Stimulated activated CD8-positive, alpha-beta memory T cell treated with anti-CD3 and anti-CD28 coated beads, Interleukin-7, amount 100 ng/mL, for 4 hours (primary cell): ENCODE measurements at regions not wholly inside any gene's neighbourhood (a gene's known extent, or its start where the extent isn't known, plus 50 kb on each side); places are given as distances from the start of the nearest gene placed in this dataset.
"Not testable (repeated sequence)": the region's sequence is repeated elsewhere in the genome, so short reads cannot be mapped to it uniquely, and the experiment has no call there.

Experiments used
- DNase-seq, 2 donors: peaks; one replicate each; pipeline ENCODE4 v3.0.0-alpha.2; 2020; ENCODE audit warnings: low read depth in 2 of 2

GRCh38 chr3:34876997-34877396 lies 762.3 kb upstream of the ARPP21 start:
- DNase-seq: no peak

- no peak for DNase-seq
Measured at GRCh38 chr3:34878488-34878887, 760.8 kb upstream of the ARPP21 start.

- DNase-seq: no peak
Measured at GRCh38 chr3:34881026-34881425, 758.3 kb upstream of the ARPP21 start.

GRCh38 chr3:34882764-34883163 lies 756.6 kb upstream of the ARPP21 start:
- DNase-seq: no peak

GRCh38 chr3:34884007-34884406 lies 755.3 kb upstream of the ARPP21 start:
- no peak for DNase-seq

GRCh38 chr3:34886443-34886842 lies 752.9 kb upstream of the ARPP21 start:
- DNase-seq: no peak

- no peak for DNase-seq
Measured at GRCh38 chr3:34889641-34890040, 749.7 kb upstream of the ARPP21 start.

- DNase-seq: no peak
Measured at GRCh38 chr3:34890247-34890646, 749.1 kb upstream of the ARPP21 start.

GRCh38 chr3:34891941-34892340 lies 747.4 kb upstream of the ARPP21 start:
- no peak for DNase-seq

- no peak for DNase-seq
Measured at GRCh38 chr3:34895841-34896240, 743.5 kb upstream of the ARPP21 start.

- not testable (repeated sequence) for DNase-seq
Measured at GRCh38 chr3:34909679-34910078, 729.6 kb upstream of the ARPP21 start.

GRCh38 chr3:34919025-34919424 lies 720.3 kb upstream of the ARPP21 start:
- DNase-seq: no peak

- DNase-seq: no peak
Measured at GRCh38 chr3:34920806-34921205, 718.5 kb upstream of the ARPP21 start.

- no peak for DNase-seq
Measured at GRCh38 chr3:34924961-34925360, 714.4 kb upstream of the ARPP21 start.

- DNase-seq: no peak
Measured at GRCh38 chr3:34925851-34926250, 713.5 kb upstream of the ARPP21 start.

- DNase-seq: no peak
Measured at GRCh38 chr3:34929036-34929435, 710.3 kb upstream of the ARPP21 start.

GRCh38 chr3:34934660-34935059 lies 704.7 kb upstream of the ARPP21 start:
- DNase-seq: no peak

- no peak for DNase-seq
Measured at GRCh38 chr3:34938784-34939183, 700.5 kb upstream of the ARPP21 start.

GRCh38 chr3:34942256-34942655 lies 697.1 kb upstream of the ARPP21 start:
- DNase-seq: no peak

- no peak for DNase-seq
Measured at GRCh38 chr3:34947834-34948233, 691.5 kb upstream of the ARPP21 start.

- no peak for DNase-seq
Measured at GRCh38 chr3:34948517-34948916, 690.8 kb upstream of the ARPP21 start.

- DNase-seq: no peak
Measured at GRCh38 chr3:34955680-34956079, 683.6 kb upstream of the ARPP21 start.

- no peak for DNase-seq
Measured at GRCh38 chr3:34956511-34956910, 682.8 kb upstream of the ARPP21 start.

GRCh38 chr3:34957677-34958076 lies 681.6 kb upstream of the ARPP21 start:
- no peak for DNase-seq

GRCh38 chr3:34969513-34969912 lies 669.8 kb upstream of the ARPP21 start:
- no peak for DNase-seq
